ENCODE measurements at regions not wholly inside any gene's neighbourhood (a gene's known extent, or its start where the extent isn't known, plus 50 kb on each side); places are given as distances from the start of the nearest gene placed in this dataset.

- H3K4me3 ChIP-seq, result no peak overlapping the region
- no peaks in the 10 kb centered on the region for H3K4me1 ChIP-seq (ENCODE audit: low read depth)
- no peaks in the 10 kb centered on the region for H3K36me3 ChIP-seq
- TF ChIP-seq CTCF (IDR thresholded peaks at IDR 0.05; ENCODE audit: low read depth, low read length), result no peak
- DNase-seq (ENCODE audit: low read depth in 1 of 2, low spot score in 1 of 2), result no peak
- H3K27me3 ChIP-seq, result no peaks in the 10 kb centered on the region
- no peak overlapping the region for H3K27ac ChIP-seq
- H3K9me3 ChIP-seq (ENCODE audit: low read depth), result no peaks in the 10 kb centered on the region
Observed at GRCh38 chr1:226490426-226490809, 58.1 kb upstream of the STUM start.

- Histone ChIP-seq H3K4me3 (no peak overlapping the region), H3K27ac (no peak overlapping the region), H3K9me3 (ENCODE audit: low read depth) (no peaks in the 10 kb centered on the region), H3K4me1 (ENCODE audit: low read depth) (no peaks in the 10 kb centered on the region), H3K36me3 (no peaks in the 10 kb centered on the region), H3K27me3 (no peaks in the 10 kb centered on the region)
- no peak for DNase-seq (ENCODE audit: low read depth in 1 of 2, low spot score in 1 of 2)
- no peak for TF ChIP-seq CTCF (IDR thresholded peaks at IDR 0.05; ENCODE audit: low read depth, low read length)
Observed at GRCh38 chr1:226491093-226491850, 57.3 kb upstream of the STUM start.

- DNase-seq (ENCODE audit: low read depth in 1 of 2, low spot score in 1 of 2), result no peak
- no peaks in the 10 kb centered on the region for H3K27me3 ChIP-seq
Observed at GRCh38 chr1:226492426-226493137, 56.0 kb upstream of the STUM start.

GRCh38 chr1:226494092-226494609 is 54.4 kb upstream of the STUM start:
- no peak for DNase-seq (ENCODE audit: low read depth in 1 of 2, low spot score in 1 of 2)

More at GRCh38 chr1:226492426-226493137, 56.0 kb upstream of the STUM start:
- Histone ChIP-seq H3K27ac (no peak overlapping the region), H3K4me1 (ENCODE audit: low read depth) (no peaks in the 10 kb centered on the region), H3K36me3 (no peaks in the 10 kb centered on the region), H3K4me3 (no peak overlapping the region), H3K9me3 (ENCODE audit: low read depth) (no peaks in the 10 kb centered on the region)
- no peak for TF ChIP-seq CTCF (IDR thresholded peaks at IDR 0.05; ENCODE audit: low read depth, low read length)

GRCh38 chr1:226495716-226496115 is 52.8 kb upstream of the STUM start:
- Histone ChIP-seq H3K27ac (no peak overlapping the region), H3K36me3 (no peaks in the 10 kb centered on the region), H3K27me3 (no peaks in the 10 kb centered on the region), H3K9me3 (ENCODE audit: low read depth) (no peaks in the 10 kb centered on the region), H3K4me1 (ENCODE audit: low read depth) (no peaks in the 10 kb centered on the region), H3K4me3 (no peak overlapping the region)
- TF ChIP-seq CTCF (IDR thresholded peaks at IDR 0.05; ENCODE audit: low read depth, low read length), result no peak
- DNase-seq (ENCODE audit: low read depth in 1 of 2, low spot score in 1 of 2), result no peak

More at GRCh38 chr1:226494092-226494609, 54.4 kb upstream of the STUM start:
- Histone ChIP-seq H3K4me1 (ENCODE audit: low read depth) (no peaks in the 10 kb centered on the region), H3K36me3 (no peaks in the 10 kb centered on the region), H3K4me3 (no peak overlapping the region), H3K9me3 (ENCODE audit: low read depth) (no peaks in the 10 kb centered on the region), H3K27me3 (no peaks in the 10 kb centered on the region), H3K27ac (no peak overlapping the region)
- TF ChIP-seq CTCF (IDR thresholded peaks at IDR 0.05; ENCODE audit: low read depth, low read length), result no peak

All from cardiac muscle cell (in vitro differentiated cells and primary cell).